ENCODE measurements at regions not wholly inside any gene's neighbourhood (a gene's known extent, or its start where the extent isn't known, plus 50 kb on each side); places are given as distances from the start of the nearest gene placed in this dataset.

- Mint-ChIP-seq H3K4me1 (peaks cover 5 to 11% of the 10 kb centered on the region in 2 experiments), H3K4me3 (no peak overlapping the region), H3K27me3 (ENCODE audit: low read depth) (no peaks in the 10 kb centered on the region), H3K36me3 (ENCODE audit: insufficient read depth in 1 of 3, low read depth in 3 of 3) (no peaks in the 10 kb centered on the region), H3K9me3 (no peaks in the 10 kb centered on the region), H3K27ac (no peak overlapping the region)
- no peak overlapping the region for H2BK120ac ChIP-seq (ENCODE audit: low read depth, low read length, poor library complexity, severe bottlenecking)
- no peak overlapping the region for H3K9ac ChIP-seq (ENCODE audit: extremely low read depth, insufficient read length, low read length)
- H3K23me2 ChIP-seq (ENCODE audit: insufficient read length, low read depth, low read length, poor library complexity, severe bottlenecking): no peaks in the 10 kb centered on the region
- no peak overlapping the region for H4K5ac ChIP-seq (ENCODE audit: insufficient read length, low read depth, low read length)
- H3K14ac ChIP-seq (ENCODE audit: insufficient read depth, low read length): no peak overlapping the region
- H3K79me2 ChIP-seq (ENCODE audit: insufficient read depth, low read length): no peaks in the 10 kb centered on the region
- no peaks in the 10 kb centered on the region for H3K27me3 ChIP-seq (ENCODE audit: insufficient read depth, low read length)
- no peak overlapping the region for H2AFZ ChIP-seq (ENCODE audit: low read length)
- H3K18ac ChIP-seq (ENCODE audit: insufficient read length, low read depth, low read length): no peak overlapping the region
- H3K79me1 ChIP-seq (ENCODE audit: insufficient read depth, low read depth, low read length, poor library complexity, severe bottlenecking): no peaks in the 10 kb centered on the region
- H2AK5ac ChIP-seq (ENCODE audit: insufficient read length, low read length): no peak overlapping the region
- no peak for DNase-seq
- H4K8ac ChIP-seq (replicated peaks; ENCODE audit: insufficient read length, low read depth, low read length): no peak overlapping the region
- no peak overlapping the region for H4K91ac ChIP-seq (ENCODE audit: insufficient read length, low read depth, low read length)
- TF ChIP-seq CTCF (conservative IDR thresholded peaks at IDR 0.05): no peak
- H2BK15ac ChIP-seq (ENCODE audit: low read depth, low read length): no peak overlapping the region
- H3K27ac ChIP-seq (ENCODE audit: insufficient read length, low read depth, low read length): no peak overlapping the region
- H2BK5ac ChIP-seq (ENCODE audit: insufficient read length, low read length): no peak overlapping the region
- no peak overlapping the region for H2BK20ac ChIP-seq (ENCODE audit: low read depth, low read length, poor library complexity, severe bottlenecking)
- no peaks in the 10 kb centered on the region for H4K20me1 ChIP-seq (ENCODE audit: control insufficient read depth, insufficient read depth, insufficient read length)
- H3K56ac ChIP-seq (ENCODE audit: insufficient read length, low read depth, low read length): no peak overlapping the region
- no peak overlapping the region for H3T11ph ChIP-seq (ENCODE audit: low read length)
- no peak overlapping the region for H3K23ac ChIP-seq (ENCODE audit: insufficient read length, low read depth, low read length)
- H2BK12ac ChIP-seq (ENCODE audit: insufficient read length, low read depth, low read length): no peak overlapping the region
- no peaks in the 10 kb centered on the region; the same call in 1 of the 2 replicates for H3K4me1 ChIP-seq (ENCODE audit: insufficient read depth, low read length)
- H3K4me2 ChIP-seq (ENCODE audit: insufficient read depth, insufficient read length, low read length): no peak overlapping the region
- H3K4ac ChIP-seq (ENCODE audit: low read depth, low read length): no peak overlapping the region
- no CpG with 5 or more reads among the region's 3 CpGs for WGBS (ENCODE audit: extremely low coverage, insufficient read length, low lambda C conversion rate)
- H3K9me3 ChIP-seq (ENCODE audit: control insufficient read depth, low read depth, low read length): no peaks in the 10 kb centered on the region
These were observed 140.6 kb upstream of the HSF2 start for GRCh38 chr6:122258839-122259238.

Data from H9 (cell line).